Endothelial cell of umbilical vein (primary cell): ENCODE measurements at regions not wholly inside any gene's neighbourhood (a gene's known extent, or its start where the extent isn't known, plus 50 kb on each side); places are given as distances from the start of the nearest gene placed in this dataset.

Experiments used
- BruUV-seq: library from RNA; stranded (reverse); fragments of 400-500 nt; replicated peaks from 2 replicates; lab custom pipeline; 2021; lab: Mats Ljungman, UMichigan
- CTCF ChIA-PET: fragments of 300-600, 350-600 bp; sonication (Branson Sonifier 250); formaldehyde crosslinking; loops from one replicate; lab custom pipeline; 2021; ENCODE audit warnings: antibody characterized with exemption, inconsistent platforms; lab: Charles Lee
- POLR2A ChIA-PET: fragments of 300-600, 350-600 bp; sonication (Branson Sonifier 250); formaldehyde crosslinking; loops from one replicate; lab custom pipeline; 2021; ENCODE audit warnings: antibody characterized with exemption, inconsistent platforms; lab: Charles Lee
- DNase-seq: peaks from one replicate; pipeline ENCODE4 v3.0.0-alpha.2; 2011; ENCODE audit warnings: low read depth, low spot score
- FAIRE-seq: peaks from 2 replicates; lab custom pipeline; 2011; peaks lifted over from hg19 to GRCh38; lab: Jason Lieb, UNC
- H2AFZ ChIP-seq: 2 replicates; pipeline ENCODE4 v1.6.0; 2012; ENCODE audit warnings: low read depth, low read length, control low read depth, inconsistent platforms
- H3K27ac ChIP-seq: 2 replicates; pipeline ENCODE4 v1.5.1; 2011; ENCODE audit warnings: low read depth, mild to moderate bottlenecking, control low read depth, low read length, moderate library complexity; ENCODE audit not compliant: insufficient read depth
- H3K27me3 ChIP-seq, 2 experiments: 2 replicates each; pipeline versions ENCODE4 v1.6.0 to v1.6.1; 2011; ENCODE audit warnings: low read length in 2 of 2, mixed read lengths in 1 of 2; ENCODE audit not compliant: control insufficient read depth in 2 of 2, insufficient read depth in 2 of 2
- H3K36me3 ChIP-seq, 2 experiments: 2 replicates in 1 of 2; 3 replicates in 1 of 2; pipeline ENCODE4 v1.5.1; 2011; ENCODE audit warnings: low read length in 2 of 2, mild to moderate bottlenecking in 1 of 2, moderate library complexity in 1 of 2; ENCODE audit not compliant: control insufficient read depth in 2 of 2, insufficient read depth in 2 of 2; ENCODE audit errors: extremely low read depth in 1 of 2
- H3K4me1 ChIP-seq: 3 replicates; pipeline ENCODE4 v1.5.1; 2011; ENCODE audit warnings: mild to moderate bottlenecking, low read length; ENCODE audit not compliant: control insufficient read depth, insufficient read depth; ENCODE audit errors: extremely low read depth
- H3K4me2 ChIP-seq: 2 replicates; pipeline ENCODE4 v1.6.1; 2011; ENCODE audit warnings: low read length, control low read depth, mixed read lengths; ENCODE audit not compliant: insufficient read depth
- H3K4me3 ChIP-seq, 3 experiments: fragments of 200-600 bp in 1 of 3; sonication (generic), shearing (Covaris generic) in 1 of 3; replicated peaks in 1 of 3; 2 replicates each; pipeline ENCODE4 v1.5.1; 2011 to 2016; ENCODE audit warnings: control low read depth in 3 of 3, low read length in 3 of 3, mild to moderate bottlenecking in 2 of 3, inconsistent platforms in 1 of 3, low read depth in 1 of 3, moderate library complexity in 1 of 3; ENCODE audit not compliant: insufficient read depth in 1 of 3
- H3K79me2 ChIP-seq: 2 replicates; pipeline ENCODE4 v1.6.0; 2012; ENCODE audit warnings: low read length, inconsistent platforms; ENCODE audit not compliant: control insufficient read depth, insufficient read depth
- H3K9ac ChIP-seq: replicated peaks from 2 replicates; pipeline ENCODE3; 2011; ENCODE audit warnings: low read length, control low read depth; ENCODE audit not compliant: insufficient read depth; ENCODE audit errors: extremely low read depth
- H3K9me1 ChIP-seq: replicated peaks from 3 replicates; pipeline ENCODE4 v1.6.0; 2011; ENCODE audit warnings: mild to moderate bottlenecking, low read length; ENCODE audit not compliant: control insufficient read depth, insufficient read depth; ENCODE audit errors: extremely low read depth
- H3K9me3 ChIP-seq: replicated peaks from 2 replicates; pipeline ENCODE4 v1.5.1; 2012; ENCODE audit warnings: low read length, inconsistent platforms; ENCODE audit not compliant: control insufficient read depth, insufficient read depth
- H4K20me1 ChIP-seq: replicated peaks from 2 replicates; pipeline ENCODE3; 2011; ENCODE audit warnings: mild to moderate bottlenecking, low read length; ENCODE audit not compliant: control insufficient read depth, insufficient read depth; ENCODE audit errors: extremely low read depth
- EZH2 ChIP-seq: IDR thresholded peaks from 2 replicates; pipeline ENCODE4 v1.6.1; 2012; ENCODE audit warnings: borderline replicate concordance, low read depth, mild to moderate bottlenecking, moderate library complexity, low read length, inconsistent platforms; ENCODE audit not compliant: severe bottlenecking
- GATA2 ChIP-seq: IDR thresholded peaks from 2 replicates; pipeline ENCODE4 v1.7.0; 2011; ENCODE audit warnings: low read depth, mild to moderate bottlenecking, moderate library complexity, mixed read lengths, low read length; ENCODE audit not compliant: insufficient read length, insufficient read depth
- JUN ChIP-seq: IDR thresholded peaks from 2 replicates; pipeline ENCODE4 v1.6.1; 2011; ENCODE audit warnings: borderline replicate concordance, low read depth; ENCODE audit not compliant: insufficient read length, insufficient read depth
- MAX ChIP-seq: IDR thresholded peaks from 2 replicates; pipeline ENCODE4 v1.6.1; 2011; ENCODE audit not compliant: insufficient read depth, insufficient read length
- MYC ChIP-seq: IDR thresholded peaks from one replicate; pipeline ENCODE4 v1.6.1; 2011; ENCODE audit warnings: mild to moderate bottlenecking, low read depth, low read length
- POLR2A ChIP-seq: IDR thresholded peaks from 2 replicates; pipeline ENCODE4 v1.6.1; 2012; ENCODE audit warnings: low read depth, mild to moderate bottlenecking, control low read depth, low read length
- POLR2AphosphoS5 ChIP-seq: IDR thresholded peaks from 2 replicates; pipeline ENCODE4 v1.6.1; 2012; ENCODE audit warnings: low read depth, mild to moderate bottlenecking, control low read depth, low read length, moderate library complexity; ENCODE audit not compliant: insufficient read depth
- dilution Hi-C: fragments of 300-500 bp; cut with MboI; formaldehyde crosslinking; loops from one replicate; pipeline ENCODE4 v1.15.0; 2019; ENCODE audit warnings: low sequenced_read_pairs; ENCODE audit not compliant: extremely low pct_ligation_motif_present
- intact Hi-C: fragments of 100-400 bp; cut with micrococcal nuclease; formaldehyde crosslinking; loops from one replicate; pipeline ENCODE4 v1.10.0; 2022

- Histone ChIP-seq H3K9me1 (no peaks in the 10 kb centered on the region), H3K9ac (no peak overlapping the region), H4K20me1 (no peaks in the 10 kb centered on the region), H2AFZ (no peak overlapping the region), H3K79me2 (no peaks in the 10 kb centered on the region), H3K4me3 (no peak overlapping the region), H3K27me3 (no peaks in the 10 kb centered on the region), H3K36me3 (no peaks in the 10 kb centered on the region), H3K27ac (no peak overlapping the region), H3K4me2 (no peak overlapping the region), H3K4me1 (no peaks in the 10 kb centered on the region), H3K9me3 (no peaks in the 10 kb centered on the region)
- ChIA-PET CTCF (no interaction called here), POLR2A (no interaction called here)
- intact Hi-C loops: no loop called here
- dilution Hi-C loops: no loop called here
- DNase-seq (no peak), FAIRE-seq (no peak)
- BruUV-seq: no TSS peak
- TF ChIP-seq MAX: no peak
- no peak for TF ChIP-seq EZH2
- TF ChIP-seq POLR2AphosphoS5: no peak
Measured at GRCh38 chr3:106007512-106007911, 138.7 kb upstream of the CBLB start.

- FAIRE-seq (no peak), DNase-seq (no peak)
- no TSS peak for BruUV-seq
- Histone ChIP-seq H3K27ac (no peak overlapping the region), H3K27me3 (no peaks in the 10 kb centered on the region), H3K36me3 (no peaks in the 10 kb centered on the region), H3K4me2 (no peak overlapping the region), H3K4me1 (no peaks in the 10 kb centered on the region), H4K20me1 (no peaks in the 10 kb centered on the region), H2AFZ (no peak overlapping the region), H3K9me1 (no peaks in the 10 kb centered on the region), H3K4me3 (no peak overlapping the region), H3K9me3 (no peaks in the 10 kb centered on the region), H3K9ac (no peak overlapping the region), H3K79me2 (no peaks in the 10 kb centered on the region)
- CTCF ChIA-PET: no interaction called here
- TF ChIP-seq POLR2A: no peak
- no peak for TF ChIP-seq JUN
- no peak for TF ChIP-seq MYC
- TF ChIP-seq GATA2: no peak
- no peak for TF ChIP-seq EZH2
- TF ChIP-seq POLR2AphosphoS5: no peak
- POLR2A ChIA-PET: no interaction called here
- intact Hi-C loops (no loop called here), dilution Hi-C loops (no loop called here)
Measured at GRCh38 chr3:106008766-106009165, 140.0 kb upstream of the CBLB start.
